C4-2B (cell line): ENCODE measurements at regions not wholly inside any gene's neighbourhood (a gene's known extent, or its start where the extent isn't known, plus 50 kb on each side); places are given as distances from the start of the nearest gene placed in this dataset.

Experiments used
- CTCF ChIP-seq: fragments of 450-650 bp; conservative IDR thresholded peaks from 2 replicates; pipeline ENCODE4 v1.5.1; 2017; ENCODE audit warnings: mild to moderate bottlenecking
- ZFX ChIP-seq: fragments of 450-650 bp; IDR thresholded peaks from 2 replicates; pipeline ENCODE4 v1.6.1; 2017

- no peak for TF ChIP-seq CTCF
- no peak for TF ChIP-seq ZFX
Observed at GRCh38 chr1:57883642-57883995, 459.8 kb upstream of the DAB1 start.
